HG03097 (cell line): ENCODE measurements at regions not wholly inside any gene's neighbourhood (a gene's known extent, or its start where the extent isn't known, plus 50 kb on each side); places are given as distances from the start of the nearest gene placed in this dataset.
"Not testable (repeated sequence)": the region's sequence is repeated elsewhere in the genome, so short reads cannot be mapped to it uniquely, and the experiment has no call there.

Experiments
- ATAC-seq: cut with Tn5 transposase; IDR thresholded peaks from one replicate; pipeline ENCODE4 v1.9.1; 2021; ENCODE audit not compliant: unreplicated experiment, low FRiP score

GRCh38 chrX:26908218-26908617, 554.9 kb downstream of the PPP4R3C start:
- ATAC-seq, result no peak

- no peak for ATAC-seq
Observed at GRCh38 chrX:26889574-26889973, 573.6 kb downstream of the PPP4R3C start.

- no peak for ATAC-seq
Observed at GRCh38 chrX:26873736-26874135, 589.4 kb downstream of the PPP4R3C start.

- ATAC-seq, result no peak
Observed at GRCh38 chrX:26871967-26872366, 591.2 kb downstream of the PPP4R3C start.

- ATAC-seq, result no peak
Observed at GRCh38 chrX:26851981-26852380, 611.2 kb downstream of the PPP4R3C start.

- no peak for ATAC-seq
Observed at GRCh38 chrX:26848511-26848910, 614.6 kb downstream of the PPP4R3C start.

GRCh38 chrX:26845056-26845455, 618.1 kb downstream of the PPP4R3C start:
- no peak for ATAC-seq

- no peak for ATAC-seq
Observed at GRCh38 chrX:26822448-26822847, 606.5 kb downstream of the MAGEB5 start.

- ATAC-seq, result no peak
Observed at GRCh38 chrX:26789751-26790150, 573.8 kb downstream of the MAGEB5 start.

- ATAC-seq, result no peak
Observed at GRCh38 chrX:26788402-26788998, 572.5 kb downstream of the MAGEB5 start.

GRCh38 chrX:26783512-26784225, 567.7 kb downstream of the MAGEB5 start:
- ATAC-seq, result peak; percentile 70

- ATAC-seq, result no peak
Observed at GRCh38 chrX:26778320-26778888, 562.4 kb downstream of the MAGEB5 start.

- ATAC-seq, result no peak
Observed at GRCh38 chrX:26762253-26762652, 546.3 kb downstream of the MAGEB5 start.

- not testable (repeated sequence) for ATAC-seq
Observed at GRCh38 chrX:26755760-26756159, 539.8 kb downstream of the MAGEB5 start.

- ATAC-seq, result no peak
Observed at GRCh38 chrX:26747877-26748276, 531.9 kb downstream of the MAGEB5 start.

GRCh38 chrX:26722666-26723428, 506.9 kb downstream of the MAGEB5 start:
- no peak for ATAC-seq

- no peak for ATAC-seq
Observed at GRCh38 chrX:26672571-26672970, 456.6 kb downstream of the MAGEB5 start.

GRCh38 chrX:26670521-26670920, 454.6 kb downstream of the MAGEB5 start:
- ATAC-seq, result no peak

- ATAC-seq, result no peak
Observed at GRCh38 chrX:26664919-26665318, 448.9 kb downstream of the MAGEB5 start.

GRCh38 chrX:26653050-26653449, 437.1 kb downstream of the MAGEB5 start:
- no peak for ATAC-seq

GRCh38 chrX:26651755-26652154, 435.8 kb downstream of the MAGEB5 start:
- no peak for ATAC-seq
